ENCODE measurements at regions not wholly inside any gene's neighbourhood (a gene's known extent, or its start where the extent isn't known, plus 50 kb on each side); places are given as distances from the start of the nearest gene placed in this dataset.

GRCh38 chr1:234988536-234988935 is 140.1 kb downstream of the TOMM20 start:
- no peak for DNase-seq (ENCODE audit: low spot score)

- DNase-seq (ENCODE audit: low spot score): no peak
These were observed 140.5 kb downstream of the TOMM20 start for GRCh38 chr1:234988155-234988517.

- peak; percentile 72 for DNase-seq (ENCODE audit: low spot score)
These were observed 141.1 kb downstream of the TOMM20 start for GRCh38 chr1:234987415-234988154.

- DNase-seq (ENCODE audit: low spot score): no peak
These were observed 141.8 kb downstream of the TOMM20 start for GRCh38 chr1:234986750-234987414.

GRCh38 chr1:234985516-234986294 is 142.9 kb downstream of the TOMM20 start:
- no peak for DNase-seq (ENCODE audit: low spot score)

GRCh38 chr1:234985007-234985370 is 143.6 kb downstream of the TOMM20 start:
- DNase-seq (ENCODE audit: low spot score): no peak

- no peak for DNase-seq (ENCODE audit: low spot score)
These were observed 144.9 kb downstream of the TOMM20 start for GRCh38 chr1:234983564-234984238.

GRCh38 chr1:234981758-234982157 is 146.9 kb downstream of the TOMM20 start:
- no peak for DNase-seq (ENCODE audit: low spot score)

- peak; percentile 81 for DNase-seq (ENCODE audit: low spot score)
These were observed 147.8 kb downstream of the TOMM20 start for GRCh38 chr1:234980645-234981396.

GRCh38 chr1:234980291-234980644 is 148.4 kb downstream of the TOMM20 start:
- peak; percentile 36 for DNase-seq (ENCODE audit: low spot score)

GRCh38 chr1:234979296-234980279 is 149.0 kb downstream of the TOMM20 start:
- no peak for DNase-seq (ENCODE audit: low spot score)

GRCh38 chr1:234978397-234979295 is 150.0 kb downstream of the TOMM20 start:
- DNase-seq (ENCODE audit: low spot score): no peak

GRCh38 chr1:234977875-234978396 is 150.7 kb downstream of the TOMM20 start:
- no peak for DNase-seq (ENCODE audit: low spot score)

- no peak for DNase-seq (ENCODE audit: low spot score)
These were observed 151.6 kb downstream of the TOMM20 start for GRCh38 chr1:234976861-234977680.

- no peak for DNase-seq (ENCODE audit: low spot score)
These were observed 152.4 kb downstream of the TOMM20 start for GRCh38 chr1:234975941-234976860.

GRCh38 chr1:234975122-234975940 is 153.3 kb downstream of the TOMM20 start:
- DNase-seq (ENCODE audit: low spot score): peak; percentile 69
